ENCODE measurements at regions not wholly inside any gene's neighbourhood (a gene's known extent, or its start where the extent isn't known, plus 50 kb on each side); places are given as distances from the start of the nearest gene placed in this dataset.
"Not testable (repeated sequence)": the region's sequence is repeated elsewhere in the genome, so short reads cannot be mapped to it uniquely, and the experiment has no call there.

GRCh38 chr10:131533846-131534526, 222.5 kb upstream of the TCERG1L start:
- no peak for DNase-seq

GRCh38 chr10:131534836-131535235, 223.3 kb upstream of the TCERG1L start:
- DNase-seq, result no peak

GRCh38 chr10:131536676-131537075, 225.2 kb upstream of the TCERG1L start:
- DNase-seq, result no peak

- DNase-seq, result no peak
These were observed 225.8 kb upstream of the TCERG1L start for GRCh38 chr10:131537281-131537680.

- DNase-seq, result no peak
These were observed 233.0 kb upstream of the TCERG1L start for GRCh38 chr10:131544495-131544894.

GRCh38 chr10:131546086-131546810, 234.7 kb upstream of the TCERG1L start:
- DNase-seq, result no peak

- DNase-seq, result no peak
These were observed 235.7 kb upstream of the TCERG1L start for GRCh38 chr10:131547129-131547799.

GRCh38 chr10:131548176-131548575, 236.7 kb upstream of the TCERG1L start:
- DNase-seq, result no peak

GRCh38 chr10:131549116-131549515, 237.6 kb upstream of the TCERG1L start:
- no peak for DNase-seq

- DNase-seq, result no peak
These were observed 241.6 kb upstream of the TCERG1L start for GRCh38 chr10:131553121-131553520.

- DNase-seq, result no peak
These were observed 242.1 kb upstream of the TCERG1L start for GRCh38 chr10:131553581-131553980.

- no peak for DNase-seq
These were observed 243.3 kb upstream of the TCERG1L start for GRCh38 chr10:131554821-131555220.

- no peak for DNase-seq
These were observed 243.9 kb upstream of the TCERG1L start for GRCh38 chr10:131555406-131555805.

- DNase-seq, result no peak
These were observed 244.8 kb upstream of the TCERG1L start for GRCh38 chr10:131556061-131556896.

GRCh38 chr10:131556897-131557495, 245.5 kb upstream of the TCERG1L start:
- DNase-seq, result no peak

- DNase-seq, result not testable (repeated sequence)
These were observed 246.4 kb upstream of the TCERG1L start for GRCh38 chr10:131557956-131558355.

GRCh38 chr10:131559450-131559911, 248.0 kb upstream of the TCERG1L start:
- no peak for DNase-seq

GRCh38 chr10:131560166-131560565, 248.6 kb upstream of the TCERG1L start:
- no peak for DNase-seq

- DNase-seq, result no peak
These were observed 249.3 kb upstream of the TCERG1L start for GRCh38 chr10:131560706-131561355.

GRCh38 chr10:131561897-131562296, 250.4 kb upstream of the TCERG1L start:
- no peak for DNase-seq

- no peak for DNase-seq
These were observed 251.9 kb upstream of the TCERG1L start for GRCh38 chr10:131563411-131563810.

Data from KG1 (cell line).